Adrenal gland (tissue), 5 donors: ENCODE measurements at regions not wholly inside any gene's neighbourhood (a gene's known extent, or its start where the extent isn't known, plus 50 kb on each side); places are given as distances from the start of the nearest gene placed in this dataset.

Experiments
- POLR2A ChIP-seq, 2 donors: fragments of 450-650 bp; IDR thresholded peaks; one replicate each; pipeline ENCODE4 v1.6.1; 2017; ENCODE audit warnings: antibody characterized with exemption in 2 of 2, mild to moderate bottlenecking in 2 of 2, moderate library complexity in 1 of 2
- TF ChIP-seq, protein P1 (sequence below), 6 experiments: fragments of 450-650 bp in 4 of 6; fragments of 200-600 bp in 2 of 6; sonication (generic) in 1 of 6; IDR thresholded peaks; 1 replicate in 5 of 6; 2 replicates in 1 of 6; pipeline versions ENCODE4 v1.5.1 to v1.8.0; 2016 to 2021; ENCODE audit warnings: antibody characterized with exemption in 6 of 6, mild to moderate bottlenecking in 2 of 6, moderate library complexity in 1 of 6
- donor health status: DM: no; HTN: no; CAD: no.

DNA sequence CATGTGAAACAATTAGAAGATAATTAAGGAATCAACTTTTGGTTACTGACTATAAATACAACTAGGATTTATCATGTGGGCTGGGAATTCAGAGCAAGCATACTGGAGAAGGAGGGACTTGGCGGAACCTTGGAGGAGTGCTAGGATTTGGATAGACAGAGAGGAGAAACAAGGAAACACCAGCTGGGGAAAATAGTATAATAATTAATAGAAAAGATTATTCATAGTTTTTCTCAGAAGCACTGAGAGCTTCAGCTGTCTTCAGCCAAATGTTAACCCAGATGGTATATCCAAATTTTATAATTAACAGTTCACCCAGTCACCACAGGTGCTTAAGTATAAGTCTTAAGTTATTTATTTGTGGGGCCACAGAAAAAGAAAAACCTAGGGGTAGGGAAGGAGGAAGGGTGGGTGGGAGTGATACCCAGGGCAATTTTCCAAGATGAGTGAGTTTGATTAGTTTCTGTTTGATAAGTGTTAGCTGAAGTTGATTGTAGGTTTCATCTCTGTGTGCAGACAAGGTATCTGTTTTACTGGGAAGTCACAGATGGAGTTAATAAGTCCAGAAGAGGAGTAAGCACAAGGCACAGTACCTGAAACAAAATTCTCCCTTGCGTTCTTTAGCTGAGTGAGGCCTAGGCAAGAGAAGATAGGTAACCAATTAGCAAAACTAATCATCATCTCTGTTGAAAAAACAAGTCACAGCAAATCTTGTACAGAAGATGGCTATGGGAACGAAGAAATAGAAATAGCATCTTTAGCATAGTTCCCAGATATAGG, 175.5 kb downstream of the TFAP2B start:
- TF ChIP-seq, protein P1, sequence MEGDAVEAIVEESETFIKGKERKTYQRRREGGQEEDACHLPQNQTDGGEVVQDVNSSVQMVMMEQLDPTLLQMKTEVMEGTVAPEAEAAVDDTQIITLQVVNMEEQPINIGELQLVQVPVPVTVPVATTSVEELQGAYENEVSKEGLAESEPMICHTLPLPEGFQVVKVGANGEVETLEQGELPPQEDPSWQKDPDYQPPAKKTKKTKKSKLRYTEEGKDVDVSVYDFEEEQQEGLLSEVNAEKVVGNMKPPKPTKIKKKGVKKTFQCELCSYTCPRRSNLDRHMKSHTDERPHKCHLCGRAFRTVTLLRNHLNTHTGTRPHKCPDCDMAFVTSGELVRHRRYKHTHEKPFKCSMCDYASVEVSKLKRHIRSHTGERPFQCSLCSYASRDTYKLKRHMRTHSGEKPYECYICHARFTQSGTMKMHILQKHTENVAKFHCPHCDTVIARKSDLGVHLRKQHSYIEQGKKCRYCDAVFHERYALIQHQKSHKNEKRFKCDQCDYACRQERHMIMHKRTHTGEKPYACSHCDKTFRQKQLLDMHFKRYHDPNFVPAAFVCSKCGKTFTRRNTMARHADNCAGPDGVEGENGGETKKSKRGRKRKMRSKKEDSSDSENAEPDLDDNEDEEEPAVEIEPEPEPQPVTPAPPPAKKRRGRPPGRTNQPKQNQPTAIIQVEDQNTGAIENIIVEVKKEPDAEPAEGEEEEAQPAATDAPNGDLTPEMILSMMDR (IDR thresholded peaks at IDR 0.05) = no peak
- TF ChIP-seq POLR2A (IDR thresholded peaks at IDR 0.05) = no peak
